HG03571 (cell line): ENCODE measurements at regions not wholly inside any gene's neighbourhood (a gene's known extent, or its start where the extent isn't known, plus 50 kb on each side); places are given as distances from the start of the nearest gene placed in this dataset.
"Not testable (repeated sequence)": the region's sequence is repeated elsewhere in the genome, so short reads cannot be mapped to it uniquely, and the experiment has no call there.

ENCODE experiments used
- ATAC-seq: cut with Tn5 transposase; IDR thresholded peaks from one replicate; pipeline ENCODE4 v1.9.1; 2021; ENCODE audit not compliant: unreplicated experiment

DNA sequence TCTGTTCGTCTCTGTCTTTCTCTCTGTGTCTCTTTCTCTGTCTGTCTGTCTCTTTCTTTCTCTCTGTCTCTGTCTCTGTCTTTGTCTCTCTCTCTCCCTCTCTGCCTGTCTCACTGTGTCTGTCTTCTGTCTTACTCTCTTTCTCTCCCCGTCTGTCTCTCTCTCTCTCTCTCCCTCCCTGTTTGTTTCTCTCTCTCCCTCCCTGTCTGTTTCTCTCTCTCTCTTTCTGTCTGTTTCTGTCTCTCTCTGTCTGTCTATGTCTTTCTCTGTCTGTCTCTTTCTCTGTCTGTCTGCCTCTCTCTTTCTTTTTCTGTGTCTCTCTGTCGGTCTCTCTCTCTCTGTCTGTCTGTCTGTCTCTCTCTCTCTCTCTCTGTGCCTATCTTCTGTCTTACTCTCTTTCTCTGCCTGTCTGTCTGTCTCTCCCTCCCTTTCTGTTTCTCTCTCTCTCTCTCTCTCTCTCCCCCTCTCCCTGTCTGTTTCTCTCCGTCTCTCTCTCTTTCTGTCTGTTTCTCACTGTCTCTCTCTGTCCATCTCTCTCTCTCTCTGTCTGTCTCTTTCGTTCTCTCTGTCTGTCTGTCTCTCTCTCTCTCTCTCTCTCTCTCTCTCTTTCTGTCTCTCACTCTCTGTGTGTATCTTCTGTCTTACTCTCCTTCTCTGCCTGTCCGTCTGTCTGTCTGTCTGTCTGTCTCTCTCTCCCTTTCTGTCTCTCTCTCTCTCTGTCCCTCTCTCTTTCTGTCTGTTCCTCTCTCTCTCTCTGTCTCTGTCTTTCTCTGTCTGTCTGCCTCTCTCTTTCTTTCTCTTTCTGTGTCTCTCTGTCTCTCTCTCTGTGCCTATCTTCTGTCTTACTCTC is 2065.9 kb upstream of the TPTE start:
- peak; percentile 55 for ATAC-seq

GRCh38 chr21:8464403-8465152 is 2056.8 kb upstream of the TPTE start:
- ATAC-seq: peak; percentile 94

GRCh38 chr21:8466642-8467041 is 2054.7 kb upstream of the TPTE start:
- not testable (repeated sequence) for ATAC-seq
